Mesothelial cell of epicardium (in vitro differentiated cells): ENCODE measurements at regions not wholly inside any gene's neighbourhood (a gene's known extent, or its start where the extent isn't known, plus 50 kb on each side); places are given as distances from the start of the nearest gene placed in this dataset.

Experiments used
- DNase-seq, 2 experiments: peaks; one replicate each; pipeline ENCODE4 v3.0.0; 2021; ENCODE audit warnings: low spot score in 2 of 2; ENCODE audit not compliant: unreplicated experiment in 2 of 2
- H3K27ac Mint-ChIP-seq: 2 replicates; pipeline ENCODE4 v1.8.0; 2021; ENCODE audit warnings: mixed read lengths
- H3K27me3 Mint-ChIP-seq: 2 replicates; pipeline ENCODE4 v1.8.0; 2021; ENCODE audit warnings: low read depth, mixed read lengths
- H3K36me3 Mint-ChIP-seq: 2 replicates; pipeline ENCODE4 v1.8.0; 2021; ENCODE audit warnings: mixed read lengths
- H3K4me1 Mint-ChIP-seq: 2 replicates; pipeline ENCODE4 v1.8.0; 2021; ENCODE audit warnings: mixed read lengths
- H3K4me3 Mint-ChIP-seq: 2 replicates; pipeline ENCODE4 v1.8.0; 2021; ENCODE audit warnings: mild to moderate bottlenecking, moderate library complexity, mixed read lengths
- H3K9me3 Mint-ChIP-seq: 2 replicates; pipeline ENCODE4 v1.8.0; 2021; ENCODE audit warnings: mixed read lengths
- TF ChIP-seq, protein P1 (sequence below): fragments of 200-600 bp; sonication (generic); IDR thresholded peaks from one replicate; pipeline ENCODE4 v1.5.0; 2021; ENCODE audit warnings: antibody characterized with exemption; ENCODE audit not compliant: unreplicated experiment

DNA sequence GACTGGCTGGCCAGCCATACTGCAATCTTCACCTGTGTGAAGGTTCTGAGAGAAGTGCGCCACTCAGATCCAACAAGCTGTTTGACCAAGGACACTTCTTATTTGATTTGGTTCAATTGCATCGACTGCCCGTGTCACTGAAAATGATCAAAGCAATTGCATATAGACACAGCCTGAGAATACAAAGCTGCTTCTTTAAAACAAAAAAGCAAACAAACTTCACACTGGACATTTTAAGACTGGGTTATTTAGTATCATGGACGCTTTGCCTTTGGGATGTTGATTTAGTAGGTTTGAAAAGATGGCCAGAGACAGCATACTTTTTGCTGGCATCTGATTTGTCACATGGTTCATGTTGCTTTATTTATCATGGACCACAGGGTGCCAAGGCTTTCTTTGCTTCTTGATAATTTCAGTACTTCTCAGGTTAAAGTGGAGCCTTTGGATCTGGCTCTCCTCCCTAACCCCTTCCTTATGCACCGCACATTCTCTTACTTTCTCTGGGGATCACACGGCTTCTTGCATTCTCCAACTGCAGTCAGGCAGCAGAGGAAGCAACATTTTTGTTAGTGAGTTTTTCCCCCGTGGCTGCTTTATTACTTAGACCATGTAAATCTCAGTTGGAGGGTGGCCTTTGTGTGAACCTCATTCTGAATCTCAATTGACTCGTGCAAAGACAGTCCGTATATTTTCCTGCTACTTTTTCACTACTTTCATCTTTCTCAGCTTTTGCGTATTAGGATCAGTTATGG is 151.0 kb downstream of the CD47 start:
- no peaks in the 10 kb centered on the region for H3K27me3 Mint-ChIP-seq
- H3K36me3 Mint-ChIP-seq = peaks cover under 1% of the 10 kb centered on the region
- TF ChIP-seq, protein P1, sequence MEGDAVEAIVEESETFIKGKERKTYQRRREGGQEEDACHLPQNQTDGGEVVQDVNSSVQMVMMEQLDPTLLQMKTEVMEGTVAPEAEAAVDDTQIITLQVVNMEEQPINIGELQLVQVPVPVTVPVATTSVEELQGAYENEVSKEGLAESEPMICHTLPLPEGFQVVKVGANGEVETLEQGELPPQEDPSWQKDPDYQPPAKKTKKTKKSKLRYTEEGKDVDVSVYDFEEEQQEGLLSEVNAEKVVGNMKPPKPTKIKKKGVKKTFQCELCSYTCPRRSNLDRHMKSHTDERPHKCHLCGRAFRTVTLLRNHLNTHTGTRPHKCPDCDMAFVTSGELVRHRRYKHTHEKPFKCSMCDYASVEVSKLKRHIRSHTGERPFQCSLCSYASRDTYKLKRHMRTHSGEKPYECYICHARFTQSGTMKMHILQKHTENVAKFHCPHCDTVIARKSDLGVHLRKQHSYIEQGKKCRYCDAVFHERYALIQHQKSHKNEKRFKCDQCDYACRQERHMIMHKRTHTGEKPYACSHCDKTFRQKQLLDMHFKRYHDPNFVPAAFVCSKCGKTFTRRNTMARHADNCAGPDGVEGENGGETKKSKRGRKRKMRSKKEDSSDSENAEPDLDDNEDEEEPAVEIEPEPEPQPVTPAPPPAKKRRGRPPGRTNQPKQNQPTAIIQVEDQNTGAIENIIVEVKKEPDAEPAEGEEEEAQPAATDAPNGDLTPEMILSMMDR = no peak
- peaks cover 5% of the 10 kb centered on the region for H3K9me3 Mint-ChIP-seq
- H3K4me1 Mint-ChIP-seq = peaks cover 39% of the 10 kb centered on the region
- H3K27ac Mint-ChIP-seq = peak overlapping the region; percentile 57
- DNase-seq = no peak
- H3K4me3 Mint-ChIP-seq = no peak overlapping the region

DNA sequence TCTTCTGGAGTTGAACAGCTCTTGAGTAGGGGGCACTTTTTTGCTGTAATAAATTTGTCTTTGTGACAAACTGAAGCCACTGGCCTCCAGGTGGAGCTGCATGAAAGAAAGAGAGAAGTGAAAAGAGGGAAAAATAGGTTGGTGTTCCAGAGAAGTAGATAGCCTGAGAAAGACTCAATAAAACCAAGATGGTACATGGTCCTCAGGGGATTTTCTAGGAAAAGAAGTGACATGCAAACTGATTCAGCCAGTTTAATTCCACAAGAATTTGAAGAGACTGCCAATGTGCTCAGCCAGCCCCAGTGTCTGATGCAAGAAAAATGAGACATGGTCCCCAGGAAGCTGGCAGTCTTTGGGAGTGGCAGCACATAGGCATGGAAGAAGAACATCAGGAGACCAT is 152.7 kb downstream of the CD47 start:
- DNase-seq = no peak
- Mint-ChIP-seq H3K9me3 (peaks cover 22% of the 10 kb centered on the region), H3K27me3 (no peaks in the 10 kb centered on the region), H3K27ac (no peak overlapping the region), H3K4me3 (no peak overlapping the region), H3K36me3 (peaks cover 7% of the 10 kb centered on the region), H3K4me1 (peaks cover 35% of the 10 kb centered on the region)
- TF ChIP-seq, protein P1 = no peak

DNA sequence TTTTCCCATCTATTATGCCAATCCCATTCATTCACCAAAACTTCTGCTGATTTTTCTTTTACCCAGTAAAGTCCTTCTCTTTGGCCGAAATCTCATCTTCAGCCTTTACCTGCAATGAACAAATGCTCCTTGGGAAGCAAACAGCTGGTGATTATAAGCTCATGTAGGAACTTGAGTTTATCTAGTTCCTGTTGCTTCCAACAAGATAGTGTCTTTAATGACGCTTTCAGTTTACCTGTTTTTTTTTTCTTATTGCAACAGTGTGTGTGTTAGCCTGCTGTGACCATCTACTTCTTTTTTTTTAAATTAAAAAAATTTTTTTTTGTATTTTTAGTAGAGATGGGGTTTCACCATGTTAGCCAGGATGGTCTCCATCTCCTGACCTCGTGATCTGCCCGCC is 156.0 kb downstream of the CD47 start:
- no peak overlapping the region for H3K27ac Mint-ChIP-seq
- DNase-seq = no peak
- peaks cover 28% of the 10 kb centered on the region for H3K9me3 Mint-ChIP-seq
- peaks cover 11% of the 10 kb centered on the region for H3K36me3 Mint-ChIP-seq
- H3K4me1 Mint-ChIP-seq = peaks cover 14% of the 10 kb centered on the region
- H3K4me3 Mint-ChIP-seq = no peak overlapping the region
- TF ChIP-seq, protein P1 = no peak
- no peaks in the 10 kb centered on the region for H3K27me3 Mint-ChIP-seq

DNA sequence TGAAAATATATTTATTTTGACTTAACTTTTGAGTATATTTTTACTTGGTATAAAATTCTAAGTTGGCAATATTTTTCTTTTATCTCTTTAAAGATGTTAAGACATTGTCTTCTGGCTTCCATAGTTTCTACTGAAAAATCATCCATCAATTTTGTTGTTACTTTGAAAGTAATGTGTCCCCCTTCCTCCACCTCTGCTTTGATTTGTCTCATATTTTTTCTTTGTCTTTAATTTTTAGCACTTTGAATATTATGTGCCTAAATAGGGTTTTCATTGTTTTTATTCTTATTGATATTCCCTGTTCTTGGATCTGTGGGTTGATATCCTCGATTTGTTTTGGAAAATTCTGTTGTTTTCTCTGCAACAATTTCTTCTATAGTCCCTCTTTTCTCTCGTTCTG is 157.4 kb downstream of the CD47 start:
- TF ChIP-seq, protein P1 = no peak
- no peak for DNase-seq
- H3K27me3 Mint-ChIP-seq = no peaks in the 10 kb centered on the region
- peaks cover 4% of the 10 kb centered on the region for H3K4me1 Mint-ChIP-seq
- H3K36me3 Mint-ChIP-seq = peaks cover 11% of the 10 kb centered on the region
- no peak overlapping the region for H3K4me3 Mint-ChIP-seq
- no peak overlapping the region for H3K27ac Mint-ChIP-seq
- H3K9me3 Mint-ChIP-seq = peaks cover 28% of the 10 kb centered on the region

DNA sequence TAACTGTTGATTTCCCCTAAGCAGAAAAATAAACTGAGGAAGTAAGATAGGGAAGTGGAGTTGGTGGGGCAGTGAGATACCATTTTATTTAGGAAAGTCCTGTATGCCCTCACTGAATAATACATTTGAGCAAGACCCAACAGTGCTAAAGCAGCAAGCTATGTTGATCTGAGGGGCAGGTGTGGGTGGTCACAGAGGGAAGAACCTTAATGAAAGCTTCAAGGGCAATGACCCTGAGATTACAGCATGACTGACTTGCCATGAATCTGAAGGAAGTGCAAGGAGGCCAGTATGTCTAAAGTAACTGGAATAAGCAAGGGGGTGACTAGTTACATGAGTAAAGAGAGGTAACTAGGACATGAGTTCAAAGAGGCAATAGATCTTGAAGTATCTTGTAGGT is 159.5 kb downstream of the CD47 start:
- H3K36me3 Mint-ChIP-seq = peaks cover 11% of the 10 kb centered on the region
- H3K4me3 Mint-ChIP-seq = no peak overlapping the region
- DNase-seq = no peak
- peaks cover 23% of the 10 kb centered on the region for H3K9me3 Mint-ChIP-seq
- no peaks in the 10 kb centered on the region for H3K27me3 Mint-ChIP-seq
- peaks cover 15% of the 10 kb centered on the region for H3K4me1 Mint-ChIP-seq
- no peak overlapping the region for H3K27ac Mint-ChIP-seq
- TF ChIP-seq, protein P1 = no peak
